GM03348 (cell line): ENCODE measurements at regions not wholly inside any gene's neighbourhood (a gene's known extent, or its start where the extent isn't known, plus 50 kb on each side); places are given as distances from the start of the nearest gene placed in this dataset.

Experiments used
- DNase-seq: peaks from one replicate; pipeline ENCODE4 v3.0.0; 2012; ENCODE audit warnings: low spot score

DNA sequence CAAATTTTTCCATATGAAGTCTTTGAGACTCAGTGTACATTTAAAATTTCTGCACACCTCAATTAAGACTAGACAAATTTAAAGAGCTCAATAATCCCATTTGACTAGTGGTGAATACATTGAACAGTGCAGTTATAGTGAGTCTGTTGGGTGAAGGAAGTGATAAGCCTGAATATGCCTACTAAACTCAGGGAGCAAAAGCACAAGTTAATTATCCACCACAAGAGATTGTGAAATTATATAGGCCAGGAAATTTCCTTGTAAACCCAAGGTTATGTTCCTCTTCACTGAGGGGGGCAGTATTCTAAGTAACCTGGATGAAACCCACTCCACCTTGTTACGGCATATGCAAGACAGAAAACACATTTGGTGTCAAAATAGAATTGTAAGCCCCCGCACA lies 612.9 kb upstream of the DAB2 start:
- no peak for DNase-seq

DNA sequence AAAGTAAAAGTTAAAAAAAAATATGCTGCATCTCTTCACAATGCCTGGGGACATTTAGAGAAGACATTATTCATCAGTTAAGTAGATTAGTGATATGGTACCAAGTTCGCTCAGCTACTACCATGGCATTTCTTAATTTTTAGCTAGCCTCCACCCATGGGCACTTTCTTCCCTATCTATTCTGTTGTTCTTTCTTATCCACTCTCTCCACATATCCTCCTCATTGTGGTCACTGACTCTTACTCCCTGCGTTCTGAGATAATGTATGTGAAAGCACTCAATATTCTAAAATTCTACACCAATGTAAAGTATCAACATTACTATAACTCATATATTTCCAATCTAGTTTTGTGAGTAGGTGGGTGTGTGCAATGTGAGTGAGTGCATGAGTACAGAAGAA lies 609.7 kb upstream of the DAB2 start:
- DNase-seq, result no peak

DNA sequence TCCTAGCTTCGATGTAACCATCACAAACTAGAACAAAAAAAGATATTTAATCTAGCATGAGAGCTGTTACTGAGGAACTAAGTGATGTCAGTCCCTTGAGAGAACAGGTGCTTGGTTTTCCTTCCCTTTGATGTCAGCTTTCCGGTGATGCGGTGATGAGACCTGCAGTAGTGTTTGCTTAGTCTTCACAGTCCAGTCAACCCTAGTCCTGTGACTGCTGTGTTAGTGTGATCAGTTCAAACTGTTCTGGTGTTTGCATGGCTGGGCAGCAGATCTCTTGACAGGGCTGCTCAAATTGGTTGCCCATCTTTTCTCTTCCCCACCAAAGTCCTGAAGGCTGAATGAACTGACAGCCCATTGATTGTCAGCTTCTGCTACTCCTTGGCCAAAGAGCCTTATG lies 608.6 kb upstream of the DAB2 start:
- DNase-seq, result no peak

DNA sequence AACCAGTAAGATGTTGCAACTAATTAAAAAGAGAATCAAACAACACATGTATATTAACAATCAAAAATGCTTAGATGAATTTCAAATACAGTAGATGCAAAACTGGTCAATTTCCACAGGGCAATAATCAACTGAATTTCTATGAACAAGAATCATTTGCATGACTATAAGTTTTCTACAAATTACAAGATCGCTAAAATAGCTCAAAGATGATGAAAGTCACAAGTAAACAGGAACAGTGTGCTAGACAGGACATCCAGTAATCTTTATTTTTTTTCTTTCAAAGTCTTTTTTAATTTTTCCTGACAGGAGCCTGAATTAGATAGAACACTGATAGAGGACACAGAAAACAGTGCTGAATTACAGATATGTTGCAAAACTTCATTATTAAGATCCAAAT lies 608.2 kb upstream of the DAB2 start:
- no peak for DNase-seq

DNA sequence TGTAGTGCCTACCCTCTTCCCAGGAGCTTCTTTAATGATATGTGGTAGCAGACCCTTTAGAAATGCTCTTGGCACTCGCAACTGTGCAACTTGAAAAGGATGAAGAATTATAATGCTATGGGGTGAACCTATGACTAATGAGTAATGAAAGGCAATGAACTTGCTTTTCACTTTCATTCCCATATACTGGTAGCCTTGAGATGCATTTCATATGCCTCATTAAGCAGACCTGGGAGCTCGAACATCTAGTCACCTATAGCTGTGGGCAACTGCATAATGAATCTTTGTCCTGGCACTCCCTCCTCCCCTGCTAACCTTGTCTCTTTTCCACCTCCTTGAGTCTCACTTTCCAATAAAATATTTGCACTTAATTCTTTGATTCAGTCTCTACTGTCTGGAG lies 605.9 kb upstream of the DAB2 start:
- DNase-seq, result no peak

DNA sequence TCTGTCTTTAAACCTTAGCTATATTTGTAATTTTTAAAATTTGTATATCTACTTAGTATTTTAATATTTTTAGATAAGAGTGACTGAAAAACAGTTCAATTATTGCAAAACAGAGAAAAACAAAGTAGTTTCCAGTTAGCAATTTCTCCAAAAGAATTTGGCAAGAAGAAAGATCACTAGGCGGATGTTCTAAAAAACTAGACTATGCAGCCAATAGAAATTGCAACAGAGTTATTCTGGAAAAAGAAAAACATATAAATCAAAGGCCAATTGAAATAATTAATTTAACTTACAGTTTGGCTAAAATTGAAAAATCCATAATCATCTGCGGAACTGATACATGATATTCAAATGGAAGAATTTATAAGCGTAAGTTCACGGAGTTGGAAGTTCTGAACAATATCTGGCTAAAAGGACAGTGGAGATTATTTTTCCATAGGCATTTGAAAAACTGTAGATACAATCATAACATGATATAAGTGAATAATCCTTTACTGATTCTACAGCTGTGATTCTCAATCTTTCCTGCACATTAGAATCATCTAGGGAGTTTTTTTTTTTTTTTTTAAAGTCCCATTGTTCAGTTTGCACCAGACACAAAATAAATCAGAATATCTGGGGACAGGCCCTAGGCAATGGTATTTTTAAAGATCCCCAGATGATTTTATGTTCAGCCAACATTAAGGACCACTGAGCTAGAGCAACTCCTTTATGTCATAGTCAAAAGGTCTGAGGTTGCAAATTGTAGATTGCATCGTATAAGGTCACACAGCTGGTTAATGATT lies 605.1 kb upstream of the DAB2 start:
- DNase-seq, result no peak

DNA sequence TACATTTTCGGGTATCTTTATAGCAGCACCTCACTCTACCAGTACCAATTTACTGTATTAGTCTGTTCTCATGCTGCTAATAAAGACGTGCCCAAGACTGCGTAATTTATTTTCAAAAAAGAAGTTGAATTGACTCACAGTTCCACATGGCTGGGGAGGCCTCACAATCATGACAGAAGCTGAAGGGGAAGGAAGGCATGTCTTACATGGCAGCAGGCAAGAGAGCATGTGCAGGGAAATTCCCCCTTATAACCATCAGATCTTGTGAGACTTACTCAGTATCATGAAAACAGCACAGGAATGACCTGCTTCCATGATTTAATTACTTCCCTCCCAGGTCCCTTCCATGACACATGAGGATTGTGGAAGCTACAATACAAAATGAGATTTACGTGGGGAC lies 602.6 kb upstream of the DAB2 start:
- DNase-seq, result no peak

DNA sequence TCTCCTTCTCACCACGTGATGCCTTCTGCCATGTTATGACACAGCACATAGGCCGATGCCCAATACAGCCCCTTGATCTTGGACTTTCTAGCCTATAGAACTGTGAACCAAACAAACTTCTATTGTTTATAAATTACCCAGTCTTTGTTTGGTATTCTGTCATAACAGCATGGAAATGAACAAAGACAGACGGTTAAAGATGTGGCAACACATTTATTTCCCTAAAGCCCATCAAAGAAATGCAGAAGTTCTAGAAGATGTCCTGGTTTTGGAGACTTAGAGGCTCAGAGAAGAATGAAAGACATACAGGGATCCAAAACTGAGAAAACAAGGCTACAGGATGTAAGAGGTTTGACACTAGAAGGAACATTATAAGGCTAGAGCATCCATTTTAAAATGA lies 600.8 kb upstream of the DAB2 start:
- no peak for DNase-seq

DNA sequence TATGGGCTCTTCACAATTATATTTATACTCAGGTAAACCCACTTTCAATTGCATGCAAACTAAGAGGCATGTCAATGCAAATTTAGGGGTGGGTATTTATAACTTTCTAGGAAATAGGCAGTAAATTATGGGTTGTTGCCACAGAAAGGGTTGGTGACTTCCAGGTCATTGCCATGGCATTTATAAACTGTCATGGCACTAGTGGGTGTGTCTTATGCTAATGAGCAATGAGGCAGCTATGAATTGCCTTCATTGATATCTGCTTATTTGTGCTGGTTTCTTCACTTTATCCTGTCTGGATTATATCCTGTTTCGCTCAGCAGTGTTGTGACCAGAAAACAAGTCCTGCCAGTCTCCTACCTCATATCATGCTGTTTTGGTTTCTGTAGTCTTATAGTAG lies 597.3 kb upstream of the DAB2 start:
- no peak for DNase-seq

DNA sequence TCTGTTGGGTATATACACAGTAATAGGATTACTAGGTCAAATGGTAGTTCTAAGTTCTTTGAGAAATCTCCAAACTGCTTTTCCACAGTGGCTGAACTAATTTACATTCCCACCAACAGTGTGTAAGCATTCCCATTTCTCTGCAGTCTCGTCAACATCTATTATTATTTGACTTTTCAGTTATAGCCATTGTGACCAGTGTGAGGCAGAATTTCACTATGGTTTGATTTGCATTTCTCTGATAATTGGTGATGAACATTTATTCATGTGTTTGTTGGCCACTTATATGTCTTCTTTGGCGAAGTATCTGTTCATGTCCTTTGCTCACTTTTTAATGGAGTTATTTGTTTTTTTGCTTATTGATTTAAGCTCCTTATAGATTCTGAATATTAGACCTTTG lies 596.2 kb upstream of the DAB2 start:
- DNase-seq, result no peak

DNA sequence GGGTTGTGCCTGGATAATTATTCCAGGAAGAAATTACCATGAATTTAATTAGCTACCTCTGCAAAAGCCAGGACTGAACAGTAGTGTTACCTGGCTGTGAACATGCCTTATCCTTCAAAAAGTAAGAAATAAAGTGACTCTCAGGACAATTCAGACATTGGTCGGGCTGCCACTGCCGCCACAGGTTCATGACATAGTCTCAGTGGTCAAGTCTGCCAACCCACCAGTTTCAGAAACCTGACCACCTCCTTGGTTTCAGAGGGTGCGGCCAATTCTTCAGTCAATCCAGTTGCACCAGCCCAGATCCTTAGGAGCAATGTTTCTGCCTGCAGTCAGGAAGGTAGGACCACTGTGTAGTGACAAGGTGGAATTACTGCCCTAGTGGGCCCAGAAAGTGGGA lies 593.1 kb upstream of the DAB2 start:
- no peak for DNase-seq

DNA sequence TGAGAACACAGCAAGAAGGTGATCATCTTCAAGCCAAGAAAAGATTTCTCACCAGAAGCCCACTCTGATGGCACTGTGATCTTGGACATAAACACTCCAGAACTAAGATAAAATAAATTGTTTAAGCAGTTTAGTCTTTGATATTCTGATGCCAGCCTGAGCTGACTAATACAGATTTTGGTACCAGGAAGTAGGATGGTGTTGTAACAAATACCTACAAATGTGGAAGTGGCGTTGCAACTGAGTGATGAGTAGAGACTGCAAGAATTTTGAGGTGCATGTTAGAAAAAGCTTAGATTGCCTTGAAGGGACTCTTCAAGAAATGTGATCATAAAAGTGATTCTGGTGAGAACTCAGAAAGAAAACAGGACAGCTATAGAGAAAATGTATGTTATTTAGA lies 592.4 kb upstream of the DAB2 start:
- no peak for DNase-seq

DNA sequence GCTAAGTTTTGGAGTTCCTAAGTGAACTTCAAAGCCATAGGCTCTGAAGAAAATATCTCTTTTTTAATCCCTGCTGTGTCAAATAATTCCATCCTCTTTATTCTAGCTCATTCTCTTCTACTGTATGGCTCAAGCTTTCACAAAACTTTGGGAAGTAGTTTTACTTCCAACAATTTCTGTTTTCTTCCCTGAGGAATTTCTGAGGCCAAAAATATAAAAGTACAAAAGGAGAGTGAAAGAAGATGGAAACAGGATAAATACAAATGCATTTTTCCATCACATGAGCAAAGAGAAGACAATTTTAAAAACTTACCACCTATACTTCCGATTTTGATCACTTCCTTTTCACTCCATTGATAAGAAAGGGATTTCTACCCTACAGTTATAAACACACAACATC lies 585.7 kb upstream of the DAB2 start:
- no peak for DNase-seq

DNA sequence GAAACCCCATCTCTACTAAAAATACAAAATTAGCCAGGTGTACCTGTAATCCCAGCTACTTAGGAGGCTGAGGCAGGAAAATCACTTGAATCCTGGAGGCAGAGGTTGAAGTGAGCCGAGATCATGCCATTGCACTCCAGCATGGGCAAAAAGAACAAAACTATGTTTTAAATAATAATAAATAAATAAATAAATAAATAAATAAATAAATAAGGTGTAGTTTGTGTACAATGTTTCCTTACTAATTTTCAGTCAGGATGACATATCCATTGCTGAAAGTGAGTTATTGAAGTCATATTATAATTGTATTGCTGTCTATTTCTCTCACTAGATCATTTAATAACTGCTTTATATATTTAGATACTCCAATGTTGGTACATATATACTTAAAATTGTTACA lies 581.5 kb upstream of the DAB2 start:
- no peak for DNase-seq

DNA sequence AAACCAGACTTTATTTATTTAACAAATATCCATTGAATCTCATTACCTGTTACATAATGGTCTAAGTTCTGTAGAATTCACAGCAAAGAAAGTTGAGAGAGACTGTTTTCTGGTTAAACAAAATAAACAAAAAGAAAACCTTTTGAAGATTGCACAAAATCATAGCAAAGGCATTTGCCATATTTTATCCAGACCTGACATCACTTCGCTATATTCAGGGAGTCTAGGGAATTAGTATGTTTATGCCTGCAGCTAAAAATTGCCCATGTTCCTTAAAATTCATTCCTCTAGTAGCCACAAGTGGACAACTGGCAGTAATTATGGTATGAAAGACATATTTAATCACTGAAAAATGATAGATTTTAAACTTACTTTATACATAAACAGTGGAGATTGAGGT lies 577.0 kb upstream of the DAB2 start:
- DNase-seq, result no peak

DNA sequence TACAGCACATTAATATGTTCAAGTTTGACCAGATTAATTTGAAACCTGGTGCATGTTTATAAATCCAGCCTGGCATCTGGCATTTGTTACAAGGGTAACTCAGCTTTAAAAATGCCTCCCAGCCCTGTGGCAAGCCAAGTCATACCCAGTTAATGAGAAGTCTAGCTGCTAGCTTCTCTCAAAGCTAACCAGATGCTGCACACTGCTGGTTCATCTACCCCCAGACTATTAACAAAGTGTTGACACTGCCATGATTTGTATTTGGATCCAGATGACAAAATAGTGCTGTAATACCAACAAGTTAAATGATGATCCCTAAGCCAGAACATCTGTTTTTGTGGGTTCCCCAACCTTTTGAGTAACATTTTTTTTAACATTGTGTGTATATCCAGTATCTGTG lies 573.7 kb upstream of the DAB2 start:
- no peak for DNase-seq

DNA sequence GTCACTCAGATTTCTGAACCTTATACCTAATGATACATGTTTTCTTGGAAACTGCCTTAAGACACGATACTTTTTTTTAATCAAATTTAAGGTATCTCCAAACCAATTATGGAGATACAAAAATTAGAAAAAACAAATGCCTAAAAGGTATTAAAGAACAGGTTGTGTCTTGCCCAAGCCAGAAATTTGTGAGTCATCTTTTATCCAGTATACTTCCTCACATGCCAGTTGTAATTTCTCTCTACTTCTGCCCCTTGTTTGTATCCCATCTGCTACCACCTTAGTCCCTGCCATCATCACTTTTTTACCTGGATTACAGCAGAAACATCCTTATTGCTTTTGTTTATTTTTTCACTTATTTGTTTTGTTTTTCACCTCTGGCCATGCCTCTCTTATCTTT lies 571.2 kb upstream of the DAB2 start:
- DNase-seq, result no peak

DNA sequence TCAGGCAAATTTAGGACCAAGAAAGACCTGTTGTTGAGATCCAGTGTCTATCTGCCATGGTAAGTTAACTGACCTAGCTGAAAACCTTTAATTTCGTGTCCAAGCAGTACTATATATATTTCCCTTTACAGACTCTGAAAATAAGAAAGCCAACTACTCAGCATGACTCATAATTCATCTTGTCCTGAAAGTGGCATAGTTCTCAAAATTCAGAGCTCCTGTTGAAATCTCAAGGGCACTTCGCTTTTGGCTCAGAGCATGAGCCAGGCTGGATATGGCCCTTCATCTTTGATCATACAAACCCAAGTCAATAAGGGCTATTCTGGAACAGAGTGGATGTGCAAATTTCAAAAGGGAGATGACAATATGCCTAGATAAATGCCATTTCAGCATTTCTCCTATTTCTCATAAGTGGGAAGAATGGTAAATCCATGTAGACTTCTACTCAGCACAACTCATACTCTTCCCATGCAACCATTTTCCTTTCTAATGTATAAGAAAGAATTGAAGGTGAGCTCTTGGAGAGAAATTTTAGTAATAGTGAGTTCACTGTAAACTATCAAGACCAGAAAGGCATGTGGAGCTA lies 567.9 kb upstream of the DAB2 start:
- no peak for DNase-seq

DNA sequence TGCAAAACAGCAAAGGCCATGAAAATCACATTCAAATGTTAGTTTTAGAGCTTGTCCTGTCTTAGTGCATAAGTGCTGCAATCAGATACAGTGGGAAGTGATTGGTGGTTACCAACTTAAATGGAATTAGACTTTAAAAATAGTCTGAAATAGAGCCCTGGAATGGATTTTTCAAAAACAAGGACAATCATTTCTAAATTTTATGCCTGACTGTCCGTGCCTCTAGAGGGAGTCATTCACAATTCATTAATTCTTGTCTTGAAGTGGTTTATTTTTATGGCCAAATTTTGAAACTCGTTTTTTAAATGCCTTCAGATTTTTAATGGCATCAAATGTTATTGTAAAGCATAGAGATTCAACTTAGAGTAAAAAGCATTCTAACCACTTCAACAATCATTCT lies 561.8 kb upstream of the DAB2 start:
- no peak for DNase-seq

DNA sequence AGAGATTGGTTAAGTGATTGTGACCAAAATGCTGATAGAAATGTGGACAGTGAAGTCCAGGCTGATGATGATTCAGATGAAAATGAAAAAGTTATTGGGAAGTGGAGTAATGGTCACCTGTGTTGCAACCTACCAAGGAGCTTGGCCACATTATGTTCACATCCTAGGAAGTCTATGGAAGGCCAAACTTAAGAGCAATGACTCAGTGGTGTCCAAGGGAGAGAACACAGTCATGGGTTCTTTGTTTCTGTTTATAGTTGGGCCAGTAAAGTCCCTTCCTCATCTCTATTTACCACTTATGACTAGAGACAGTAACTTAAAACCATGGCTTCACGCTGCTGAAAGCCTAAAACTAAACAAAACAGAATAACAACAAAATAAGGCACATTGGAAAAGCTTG lies 555.3 kb upstream of the DAB2 start:
- no peak for DNase-seq

DNA sequence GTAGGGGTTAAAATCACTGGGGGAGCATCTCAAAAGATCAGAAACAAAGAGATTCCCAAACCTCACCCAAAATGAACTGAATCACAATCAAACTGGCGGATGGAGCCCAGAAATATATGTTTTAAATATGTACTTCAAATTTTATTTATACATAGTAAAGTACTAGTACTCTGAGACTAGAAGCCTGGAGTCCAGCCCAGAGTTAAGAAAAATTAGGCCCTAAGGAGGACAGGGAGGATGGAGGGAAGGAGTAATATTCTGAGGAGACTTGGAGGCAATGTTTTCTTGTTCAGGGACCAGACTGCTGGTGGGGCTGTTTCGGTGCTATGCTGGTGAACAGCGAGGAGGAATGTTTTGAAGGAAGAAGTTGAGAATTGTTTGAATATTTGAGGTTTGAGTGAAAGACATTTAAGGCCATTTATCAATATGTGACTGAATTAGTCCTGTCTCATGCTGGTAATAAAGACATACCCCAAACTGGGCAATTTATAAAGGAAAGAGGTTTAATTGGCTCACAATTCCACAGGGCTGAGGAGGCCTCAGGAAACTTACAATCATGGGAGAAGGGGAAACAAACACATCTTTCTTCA lies 552.4 kb upstream of the DAB2 start:
- no peak for DNase-seq

DNA sequence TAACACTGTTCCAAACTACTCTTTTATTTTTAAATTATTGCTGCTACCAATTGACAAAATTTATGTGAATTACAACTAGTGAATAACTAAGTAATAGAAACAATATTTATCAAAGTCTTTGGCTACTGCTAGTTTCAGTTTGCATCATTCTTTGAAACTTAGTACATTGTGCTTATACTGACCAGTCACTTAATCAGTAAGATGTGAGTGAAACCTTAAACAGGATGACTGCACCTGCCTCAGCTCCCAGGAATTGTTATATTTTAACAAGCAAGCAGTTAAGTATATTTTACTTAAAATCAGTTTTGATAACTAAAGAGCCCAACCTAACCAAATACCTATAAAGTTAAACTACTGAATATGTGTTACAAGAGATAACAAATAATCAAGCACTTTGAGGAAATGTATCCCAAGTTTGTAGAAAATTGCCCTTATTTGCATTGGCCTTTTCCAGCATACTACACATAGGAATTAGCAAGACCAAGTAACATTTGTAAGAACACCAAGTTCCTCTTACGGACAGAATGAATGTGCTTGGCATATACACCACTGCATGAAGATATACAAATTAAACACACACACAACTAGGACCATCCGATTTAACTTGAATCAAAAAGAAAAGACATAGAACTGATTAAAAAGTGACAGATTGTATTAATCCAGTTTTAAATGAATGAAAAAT lies 545.5 kb upstream of the DAB2 start:
- DNase-seq, result no peak

DNA sequence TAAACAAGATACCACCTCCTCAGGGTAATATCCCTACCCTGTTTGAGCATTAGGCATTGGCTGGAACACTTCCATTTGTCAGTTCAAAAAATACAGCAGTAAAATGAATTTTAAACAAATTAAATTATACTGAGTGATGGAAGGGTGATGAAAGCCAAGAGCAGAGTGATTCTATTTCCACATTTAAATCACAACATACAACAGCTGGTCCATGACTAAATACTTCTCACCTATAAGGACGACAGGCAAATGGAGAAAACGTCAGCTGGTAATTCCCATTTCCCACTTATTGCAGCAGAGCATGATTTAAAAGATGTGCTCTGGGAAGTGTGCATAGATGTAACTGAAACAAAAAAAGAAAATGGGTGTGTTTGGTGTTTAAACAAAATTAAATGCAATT lies 543.6 kb upstream of the DAB2 start:
- no peak for DNase-seq
